PC-3 (cell line): ENCODE measurements at regions not wholly inside any gene's neighbourhood (a gene's known extent, or its start where the extent isn't known, plus 50 kb on each side); places are given as distances from the start of the nearest gene placed in this dataset.

Source experiments
- ATAC-seq: fragments of 200-7000 bp; cut with Tn5 transposase; 2 replicates; pipeline ENCODE4 v1.9.1; 2020; ENCODE audit warnings: mild to moderate bottlenecking, moderate library complexity
- BruUV-seq: library from RNA; stranded (reverse); fragments of 400-500 nt; replicated peaks from 2 replicates; lab custom pipeline; 2021; lab: Mats Ljungman, UMichigan
- CTCF ChIA-PET: fragments of 300-600 bp; sonication (Branson Sonifier 250); formaldehyde crosslinking; loops from one replicate; lab custom pipeline; 2022; ENCODE audit warnings: antibody characterized with exemption; lab: Charles Lee
- POLR2A ChIA-PET: fragments of 300-600 bp; sonication (Branson Sonifier 250); formaldehyde crosslinking; loops from one replicate; lab custom pipeline; 2022; ENCODE audit warnings: antibody characterized with exemption; ENCODE audit not compliant: unreplicated experiment; lab: Charles Lee
- DNase-seq: peaks from one replicate; pipeline ENCODE4 v3.0.0-alpha.2; 2015
- H2AFZ ChIP-seq: fragments of 300-600 bp; sonication (generic); 2 replicates; pipeline ENCODE4 v1.6.0; 2016; ENCODE audit warnings: antibody characterized with exemption, low read length
- H3F3A ChIP-seq: fragments of 300-600 bp; sonication (generic); one replicate; pipeline ENCODE4 v1.6.0; 2017; ENCODE audit warnings: antibody characterized with exemption, low read length, control low read depth, mild to moderate bottlenecking; ENCODE audit not compliant: unreplicated experiment
- H3K27ac ChIP-seq: fragments of 300-600 bp; sonication (generic); 2 replicates; pipeline ENCODE4 v1.5.1; 2016; ENCODE audit warnings: mild to moderate bottlenecking, low read length
- H3K27me3 ChIP-seq: fragments of 300-600 bp; sonication (generic); 2 replicates; pipeline ENCODE4 v1.6.1; 2016; ENCODE audit warnings: low read length, mixed read lengths
- H3K36me3 ChIP-seq: fragments of 300-600 bp; sonication (generic); 2 replicates; pipeline ENCODE4 v1.6.1; 2016; ENCODE audit warnings: low read depth, mixed run types, low read length, mixed read lengths
- H3K4me1 ChIP-seq: fragments of 300-600 bp; sonication (generic); 2 replicates; pipeline ENCODE4 v1.5.1; 2016; ENCODE audit warnings: low read length; ENCODE audit not compliant: insufficient read depth
- H3K4me2 ChIP-seq: fragments of 300-600 bp; sonication (generic); 2 replicates; pipeline ENCODE4 v1.6.0; 2016; ENCODE audit warnings: low read length
- H3K4me3 ChIP-seq: fragments of 300-600 bp; sonication (generic); 2 replicates; pipeline ENCODE4 v1.5.1; 2016; ENCODE audit warnings: mild to moderate bottlenecking, low read length, mixed read lengths
- H3K79me2 ChIP-seq: fragments of 300-600 bp; sonication (generic); 2 replicates; pipeline ENCODE4 v1.6.1; 2017; ENCODE audit warnings: low read length, mixed read lengths
- H3K9ac ChIP-seq: fragments of 300-600 bp; sonication (generic); 2 replicates; pipeline ENCODE4 v1.6.0; 2016; ENCODE audit warnings: mild to moderate bottlenecking, low read length
- H3K9me2 ChIP-seq: fragments of 300-600 bp; sonication (generic); replicated peaks from 2 replicates; pipeline ENCODE4 v1.6.1; 2016; ENCODE audit warnings: mixed run types, low read length, mixed read lengths
- H3K9me3 ChIP-seq: fragments of 300-600 bp; sonication (generic); 2 replicates; pipeline ENCODE4 v1.6.1; 2016; ENCODE audit warnings: low read length, mixed read lengths
- H4K20me1 ChIP-seq: fragments of 300-600 bp; sonication (generic); 2 replicates; pipeline ENCODE4 v1.6.1; 2016; ENCODE audit warnings: low read length, mixed read lengths
- EZH2 ChIP-seq: fragments of 300-600 bp; sonication (generic); IDR thresholded peaks from one replicate; pipeline ENCODE4 v1.6.1; 2017; ENCODE audit warnings: antibody characterized with exemption, mild to moderate bottlenecking, low read length; ENCODE audit not compliant: unreplicated experiment
- EZH2phosphoT487 ChIP-seq: fragments of 300-600 bp; sonication (generic); IDR thresholded peaks from 2 replicates; pipeline ENCODE4 v1.6.1; 2018; ENCODE audit warnings: mild to moderate bottlenecking, antibody characterized with exemption, low read length, borderline replicate concordance
- intact Hi-C: fragments of 100-400 bp; cut with micrococcal nuclease; formaldehyde crosslinking; loops from 2 replicates; pipeline ENCODE4 v1.9.0; 2023
- TF ChIP-seq, protein P1 (sequence below): fragments of 300-600 bp; sonication (generic); conservative IDR thresholded peaks from 2 replicates; pipeline ENCODE4 v1.5.1; 2017; ENCODE audit warnings: antibody characterized with exemption, low read depth, mild to moderate bottlenecking, low read length

DNA sequence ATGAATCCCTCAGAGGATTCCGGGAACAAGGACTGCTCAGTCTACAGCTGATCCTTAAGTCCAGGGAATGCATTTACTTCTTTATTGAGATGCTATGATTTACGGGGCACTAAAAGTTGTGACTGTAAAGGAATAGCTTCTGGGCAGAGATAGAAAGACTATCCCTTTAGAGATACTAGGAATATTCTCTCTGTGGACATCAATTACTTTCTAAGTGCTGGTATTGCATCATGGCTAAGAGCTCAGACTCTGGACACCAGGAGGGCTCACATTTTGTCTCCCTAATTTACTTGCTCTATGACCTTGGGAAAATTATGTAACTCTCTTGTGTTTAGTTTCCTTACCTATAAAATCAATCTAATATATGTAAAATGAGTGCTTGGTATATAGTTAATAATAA is 131.4 kb downstream of the AKAIN1 start:
- H3F3A ChIP-seq, result no peaks in the 10 kb centered on the region
- DNase-seq, result no peak
- H3K9me3 ChIP-seq, result no peaks in the 10 kb centered on the region
- BruUV-seq, result no TSS peak
- no peak for TF ChIP-seq EZH2phosphoT487
- TF ChIP-seq, protein P1, sequence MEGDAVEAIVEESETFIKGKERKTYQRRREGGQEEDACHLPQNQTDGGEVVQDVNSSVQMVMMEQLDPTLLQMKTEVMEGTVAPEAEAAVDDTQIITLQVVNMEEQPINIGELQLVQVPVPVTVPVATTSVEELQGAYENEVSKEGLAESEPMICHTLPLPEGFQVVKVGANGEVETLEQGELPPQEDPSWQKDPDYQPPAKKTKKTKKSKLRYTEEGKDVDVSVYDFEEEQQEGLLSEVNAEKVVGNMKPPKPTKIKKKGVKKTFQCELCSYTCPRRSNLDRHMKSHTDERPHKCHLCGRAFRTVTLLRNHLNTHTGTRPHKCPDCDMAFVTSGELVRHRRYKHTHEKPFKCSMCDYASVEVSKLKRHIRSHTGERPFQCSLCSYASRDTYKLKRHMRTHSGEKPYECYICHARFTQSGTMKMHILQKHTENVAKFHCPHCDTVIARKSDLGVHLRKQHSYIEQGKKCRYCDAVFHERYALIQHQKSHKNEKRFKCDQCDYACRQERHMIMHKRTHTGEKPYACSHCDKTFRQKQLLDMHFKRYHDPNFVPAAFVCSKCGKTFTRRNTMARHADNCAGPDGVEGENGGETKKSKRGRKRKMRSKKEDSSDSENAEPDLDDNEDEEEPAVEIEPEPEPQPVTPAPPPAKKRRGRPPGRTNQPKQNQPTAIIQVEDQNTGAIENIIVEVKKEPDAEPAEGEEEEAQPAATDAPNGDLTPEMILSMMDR, result no peak
- no peak for TF ChIP-seq EZH2
- H3K4me3 ChIP-seq, result no peak overlapping the region
- no peak for ATAC-seq
- no peak overlapping the region for H3K4me2 ChIP-seq
- no peak overlapping the region for H3K9ac ChIP-seq
- no peaks in the 10 kb centered on the region for H4K20me1 ChIP-seq
- no peaks in the 10 kb centered on the region for H3K4me1 ChIP-seq
- H3K9me2 ChIP-seq, result no peaks in the 10 kb centered on the region
- H3K79me2 ChIP-seq, result no peaks in the 10 kb centered on the region
- H3K36me3 ChIP-seq, result no peaks in the 10 kb centered on the region
- ChIA-PET POLR2A (no interaction called here), CTCF (interaction anchor here (0.7 kb wide), 1 partner anchor 284 kb away, joined by 4 read pairs; no protein-coding TSS in a partner anchor)
- no peak overlapping the region for H3K27ac ChIP-seq
- no peak overlapping the region for H2AFZ ChIP-seq
- no peaks in the 10 kb centered on the region for H3K27me3 ChIP-seq
- intact Hi-C loops, result no loop called here

DNA sequence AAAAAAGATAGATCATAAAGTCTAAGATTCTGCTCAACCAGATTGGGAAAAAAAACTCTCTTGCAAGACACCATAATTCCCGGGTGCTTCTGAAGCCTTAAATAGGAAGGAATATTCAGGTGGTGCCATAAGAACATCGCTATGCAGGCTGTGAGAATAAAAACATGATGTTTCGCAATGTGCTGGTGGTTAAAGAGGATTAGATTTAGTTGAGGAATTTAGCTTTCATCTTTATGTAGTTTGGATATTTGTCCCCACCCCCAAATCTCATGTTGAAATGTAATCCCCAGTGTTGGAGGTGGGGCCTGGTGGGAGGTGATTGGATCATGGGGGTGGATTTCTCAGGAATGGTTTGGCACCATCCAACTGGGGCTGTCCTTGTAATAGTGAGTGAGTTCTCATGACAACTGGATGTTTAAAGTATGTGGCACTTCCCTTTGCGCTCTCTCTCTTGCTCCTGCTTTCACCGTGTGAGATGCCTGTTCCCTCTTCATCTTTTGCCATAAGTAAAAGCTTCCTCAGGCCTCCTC is 132.2 kb downstream of the AKAIN1 start:
- Histone ChIP-seq H3K27me3 (no peaks in the 10 kb centered on the region), H3K9ac (no peak overlapping the region), H3K27ac (no peak overlapping the region), H3K4me2 (no peak overlapping the region), H3K4me3 (no peak overlapping the region), H3K9me3 (no peaks in the 10 kb centered on the region), H3K79me2 (no peaks in the 10 kb centered on the region), H3K9me2 (no peaks in the 10 kb centered on the region), H4K20me1 (no peaks in the 10 kb centered on the region), H2AFZ (no peak overlapping the region), H3F3A (no peaks in the 10 kb centered on the region), H3K36me3 (no peaks in the 10 kb centered on the region), H3K4me1 (no peaks in the 10 kb centered on the region)
- intact Hi-C loops, result no loop called here
- BruUV-seq, result no TSS peak
- ATAC-seq (no peak), DNase-seq (no peak)
- ChIA-PET CTCF (no interaction called here), POLR2A (no interaction called here)
- no peak for TF ChIP-seq EZH2

DNA sequence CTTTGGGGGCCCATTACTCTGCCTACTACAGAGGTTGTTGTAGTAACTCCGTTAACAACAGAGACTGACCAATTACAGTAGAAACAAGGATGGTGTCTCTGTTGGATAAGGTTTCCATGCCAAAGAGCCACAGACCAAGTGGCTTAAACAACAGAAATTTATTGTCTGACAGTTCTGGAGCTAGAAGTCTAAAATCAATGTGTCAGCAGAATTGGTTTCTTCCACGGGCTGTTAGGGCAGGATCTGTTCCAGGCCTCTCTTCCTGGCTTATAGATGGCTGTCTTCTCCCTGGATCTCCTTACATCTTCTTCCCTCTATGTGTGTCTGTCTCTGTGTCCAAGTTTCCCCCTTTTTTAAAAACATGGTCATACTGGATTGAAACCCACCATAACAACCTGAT is 135.3 kb downstream of the AKAIN1 start:
- Histone ChIP-seq H3K79me2 (no peaks in the 10 kb centered on the region), H3K36me3 (no peaks in the 10 kb centered on the region), H3K4me3 (no peak overlapping the region), H3F3A (no peaks in the 10 kb centered on the region), H3K4me1 (no peaks in the 10 kb centered on the region), H3K4me2 (no peak overlapping the region), H3K9me3 (no peaks in the 10 kb centered on the region), H3K9ac (no peak overlapping the region), H3K27ac (no peak overlapping the region), H2AFZ (no peak overlapping the region), H3K9me2 (no peaks in the 10 kb centered on the region), H3K27me3 (no peaks in the 10 kb centered on the region), H4K20me1 (no peaks in the 10 kb centered on the region)
- DNase-seq (no peak), ATAC-seq (no peak)
- intact Hi-C loops, result no loop called here
- CTCF ChIA-PET, result no interaction called here
- BruUV-seq, result no TSS peak
- TF ChIP-seq, protein P1, result no peak
- no peak for TF ChIP-seq EZH2phosphoT487
- no peak for TF ChIP-seq EZH2
- POLR2A ChIA-PET, result no interaction called here
